NCI-H2196 treated with DMSO at 0.1 percent for 48 hours (cell line): ENCODE measurements at regions not wholly inside any gene's neighbourhood (a gene's known extent, or its start where the extent isn't known, plus 50 kb on each side); places are given as distances from the start of the nearest gene placed in this dataset.

Source experiments
- DNase-seq: peaks from one replicate; lab custom pipeline; 2025; ENCODE audit not compliant: unreplicated experiment; lab: John Stamatoyannopoulos, UW

- no peak for DNase-seq
Measured at GRCh38 chr4:125433453-125433852, 118.7 kb downstream of the FAT4 start.

- DNase-seq, result no peak
Measured at GRCh38 chr4:125434136-125434535, 119.4 kb downstream of the FAT4 start.

- DNase-seq, result no peak
Measured at GRCh38 chr4:125440814-125441213, 126.1 kb downstream of the FAT4 start.

GRCh38 chr4:125444166-125444565, 129.4 kb downstream of the FAT4 start:
- DNase-seq, result no peak

- DNase-seq, result no peak
Measured at GRCh38 chr4:125445525-125445924, 130.8 kb downstream of the FAT4 start.

- no peak for DNase-seq
Measured at GRCh38 chr4:125447551-125448290, 133.0 kb downstream of the FAT4 start.

- no peak for DNase-seq
Measured at GRCh38 chr4:125456075-125456474, 141.3 kb downstream of the FAT4 start.

GRCh38 chr4:125459531-125459930, 144.8 kb downstream of the FAT4 start:
- no peak for DNase-seq

GRCh38 chr4:125461676-125462363, 147.1 kb downstream of the FAT4 start:
- no peak for DNase-seq

- no peak for DNase-seq
Measured at GRCh38 chr4:125464146-125464545, 149.4 kb downstream of the FAT4 start.

- no peak for DNase-seq
Measured at GRCh38 chr4:125481334-125482045, 166.7 kb downstream of the FAT4 start.

- DNase-seq, result no peak
Measured at GRCh38 chr4:125482822-125483221, 168.1 kb downstream of the FAT4 start.

- DNase-seq, result no peak
Measured at GRCh38 chr4:125483278-125483677, 168.5 kb downstream of the FAT4 start.

GRCh38 chr4:125484912-125485311, 170.2 kb downstream of the FAT4 start:
- DNase-seq, result no peak

- DNase-seq, result no peak
Measured at GRCh38 chr4:125486351-125486750, 171.6 kb downstream of the FAT4 start.

GRCh38 chr4:125489952-125490690, 175.4 kb downstream of the FAT4 start:
- no peak for DNase-seq

- DNase-seq, result no peak
Measured at GRCh38 chr4:125492957-125493356, 178.2 kb downstream of the FAT4 start.

GRCh38 chr4:125497861-125498260, 183.1 kb downstream of the FAT4 start:
- DNase-seq, result no peak

GRCh38 chr4:125498981-125499380, 184.2 kb downstream of the FAT4 start:
- DNase-seq, result no peak

GRCh38 chr4:125501090-125501489, 186.3 kb downstream of the FAT4 start:
- no peak for DNase-seq

GRCh38 chr4:125501568-125501967, 186.8 kb downstream of the FAT4 start:
- no peak for DNase-seq
